ENCODE measurements at regions not wholly inside any gene's neighbourhood (a gene's known extent, or its start where the extent isn't known, plus 50 kb on each side); places are given as distances from the start of the nearest gene placed in this dataset.
"Not testable (repeated sequence)": the region's sequence is repeated elsewhere in the genome, so short reads cannot be mapped to it uniquely, and the experiment has no call there.

DNA sequence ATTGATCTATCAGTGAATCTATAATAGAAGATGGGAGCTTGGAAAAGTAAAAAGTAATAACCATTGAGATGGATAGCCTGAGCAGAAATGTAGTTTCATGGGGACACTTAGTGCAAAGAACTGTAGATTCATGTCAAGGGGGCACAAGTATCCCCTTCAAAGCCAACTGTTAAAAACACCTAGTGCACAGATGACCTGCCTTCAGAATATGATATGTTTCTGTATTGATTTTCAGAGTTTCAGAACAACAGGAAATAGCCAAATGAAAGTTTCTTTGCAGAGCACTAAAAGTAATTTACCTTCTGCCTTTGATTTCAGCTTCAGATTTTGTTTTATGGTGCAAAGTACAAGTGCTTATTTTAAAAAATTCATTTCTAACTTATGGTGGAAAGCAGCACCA, 169.9 kb downstream of the SPDYE17 start:
- ATAC-seq; DNase-seq (ENCODE audit: low spot score); intact Hi-C loops (cut with DNase I): not testable (repeated sequence)

- DNase-seq (ENCODE audit: low spot score); ATAC-seq; intact Hi-C loops (cut with DNase I): not testable (repeated sequence)
Measured at GRCh38 chr7:76859933-76860332, 172.2 kb downstream of the SPDYE17 start.

DNA sequence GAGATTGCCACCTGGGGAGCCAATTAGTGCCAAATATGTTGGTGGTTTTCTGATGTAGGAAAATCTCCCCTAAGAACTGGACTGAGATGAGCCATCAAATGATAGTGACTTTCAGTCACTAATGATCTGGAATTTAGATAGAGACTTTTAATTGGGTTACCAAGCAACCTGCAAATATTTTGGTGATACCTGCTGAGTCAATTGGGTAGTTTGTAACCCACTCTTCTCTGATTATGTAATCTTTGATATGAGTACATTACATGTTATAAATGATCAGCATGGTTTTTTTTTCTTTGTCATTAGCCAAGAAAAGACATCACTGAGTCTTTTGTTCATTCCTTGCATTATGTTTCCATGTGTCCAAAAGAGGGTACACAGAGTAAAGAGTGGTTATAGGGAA, 177.5 kb downstream of the SPDYE17 start:
- intact Hi-C loops (cut with DNase I); DNase-seq (ENCODE audit: low spot score); ATAC-seq: not testable (repeated sequence)

DNA sequence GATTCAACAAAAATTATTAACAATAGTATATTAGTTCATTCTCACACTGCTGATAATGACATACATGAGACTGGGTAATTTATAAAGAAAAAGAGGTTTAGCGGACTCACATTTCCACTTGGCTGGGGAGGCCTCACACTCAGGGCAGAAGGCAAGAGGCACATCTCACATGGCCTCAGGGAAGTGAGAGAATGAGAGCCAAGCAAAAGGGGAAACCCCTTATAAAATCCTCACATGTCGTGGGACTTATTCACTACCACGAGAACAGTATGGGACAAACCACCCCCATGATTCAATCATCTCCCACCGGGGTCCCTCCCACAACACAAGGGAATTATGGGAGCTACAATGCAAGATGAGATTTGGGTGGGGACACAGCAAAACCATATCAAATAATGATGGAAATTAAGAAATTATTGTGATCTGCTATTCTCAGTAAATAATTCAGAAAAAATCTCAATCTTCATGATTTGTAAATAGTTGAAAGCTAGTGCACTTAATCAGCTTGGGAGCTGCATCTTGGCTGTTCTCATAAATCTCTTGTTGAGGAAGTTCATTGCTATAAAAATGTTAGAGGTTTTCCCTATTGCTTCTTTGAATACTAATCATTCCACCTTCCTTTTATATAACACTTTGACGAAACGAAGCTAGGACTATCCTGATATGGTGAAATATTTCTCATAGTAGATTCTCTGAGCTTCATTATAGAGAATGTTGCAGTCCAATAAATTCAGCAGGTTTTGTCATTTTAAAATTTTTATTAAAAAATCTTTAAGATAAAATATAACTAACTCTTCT, 179.2 kb downstream of the SPDYE17 start:
- ATAC-seq; intact Hi-C loops (cut with DNase I); DNase-seq (ENCODE audit: low spot score): not testable (repeated sequence)

DNA sequence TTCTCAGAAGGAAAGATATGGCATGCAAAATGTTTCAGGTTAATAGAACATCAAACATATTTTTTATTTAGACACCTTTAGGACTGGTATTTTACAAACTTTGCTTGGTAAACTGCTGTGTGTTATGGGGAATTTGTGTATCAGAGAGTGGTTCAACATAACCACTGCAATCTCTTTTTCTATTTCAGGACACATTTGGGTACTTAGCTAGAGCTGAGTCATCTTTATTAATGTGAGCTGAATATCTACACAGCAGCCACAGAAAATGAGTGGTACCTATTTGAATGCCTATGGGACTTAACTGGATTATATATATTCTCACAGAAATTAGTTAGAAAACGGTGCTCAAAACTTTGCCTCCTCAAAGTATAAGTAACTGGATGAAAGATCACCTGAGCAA, 179.8 kb downstream of the SPDYE17 start:
- DNase-seq (ENCODE audit: low spot score); ATAC-seq; intact Hi-C loops (cut with DNase I): not testable (repeated sequence)

DNA sequence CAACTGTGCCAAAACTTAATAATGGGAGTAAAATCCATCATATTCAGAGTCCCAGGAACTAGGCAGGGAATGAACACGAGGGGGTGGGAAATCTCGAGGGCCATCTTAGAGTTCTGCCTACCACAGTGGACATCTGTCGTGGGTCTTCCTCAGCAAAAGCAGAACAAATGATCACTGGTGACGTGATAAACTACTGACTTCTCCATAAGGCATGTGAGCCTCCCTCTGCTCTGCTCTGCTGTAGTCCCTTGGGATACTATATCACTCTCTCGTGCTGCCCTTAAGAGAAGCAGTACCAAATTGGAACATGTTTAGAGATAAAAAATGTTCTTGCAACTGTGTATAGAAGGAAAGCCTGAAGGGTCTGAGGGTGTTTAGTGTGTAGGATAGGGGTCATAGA, 180.5 kb downstream of the SPDYE17 start:
- intact Hi-C loops (cut with DNase I); DNase-seq (ENCODE audit: low spot score); ATAC-seq: not testable (repeated sequence)

DNA sequence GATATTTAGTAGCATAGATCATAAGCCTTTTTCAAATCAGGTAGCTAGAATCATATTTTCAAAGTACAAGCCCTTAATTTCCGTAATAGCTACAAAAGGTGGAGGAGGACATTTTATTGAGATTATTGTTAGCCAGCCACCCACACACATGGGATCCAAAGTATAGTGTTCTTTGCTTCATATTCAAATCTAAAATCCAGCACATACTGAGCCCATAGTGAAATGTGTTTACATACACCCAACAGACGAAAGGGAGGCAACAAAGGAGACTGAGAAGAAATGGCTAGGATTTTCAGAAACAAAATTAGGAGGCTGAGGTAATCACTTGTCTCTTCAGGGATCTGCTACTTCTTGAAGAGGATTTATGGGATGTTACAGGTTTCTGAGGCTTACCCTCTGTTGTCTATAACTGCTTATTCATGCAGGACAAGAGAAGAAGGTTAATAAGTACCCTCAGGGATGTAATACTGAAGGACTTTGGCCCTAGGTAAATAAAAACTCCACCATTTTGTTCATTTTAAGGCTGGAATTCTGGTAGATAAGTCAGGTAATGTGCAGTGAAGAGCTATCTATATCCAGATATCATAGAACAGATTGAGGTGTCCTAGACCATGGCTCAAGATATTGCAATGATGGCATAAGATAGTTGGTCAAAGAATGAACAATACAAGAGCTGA, 182.1 kb downstream of the SPDYE17 start:
- intact Hi-C loops (cut with DNase I); ATAC-seq: not testable (repeated sequence)

GRCh38 chr7:76839879-76840278, 192.3 kb downstream of the SPDYE17 start:
- ATAC-seq; intact Hi-C loops (cut with DNase I): not testable (repeated sequence)

More for the DNA sequence above, 182.1 kb downstream of the SPDYE17 start:
- DNase-seq (ENCODE audit: low spot score): not testable (repeated sequence)

DNA sequence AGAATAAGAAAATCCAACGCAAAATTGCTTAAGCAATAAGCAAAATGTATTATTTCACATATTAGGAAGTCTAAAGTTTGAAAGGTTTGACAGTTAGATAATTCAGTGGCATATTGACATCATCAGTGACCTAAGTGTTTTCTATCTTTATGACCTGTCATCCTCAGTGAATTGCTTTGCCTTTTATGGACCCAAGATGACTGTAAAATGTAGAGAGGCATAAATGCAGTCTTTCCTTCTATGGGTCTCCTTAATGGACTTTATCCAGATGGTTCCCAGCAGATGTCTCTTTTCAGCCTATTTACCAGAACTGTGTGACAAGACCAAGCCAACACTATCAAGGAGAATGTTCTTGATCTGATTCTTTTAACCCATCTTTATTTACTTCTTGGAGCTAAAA, 192.9 kb downstream of the SPDYE17 start:
- ATAC-seq; DNase-seq (ENCODE audit: low spot score); intact Hi-C loops (cut with DNase I): not testable (repeated sequence)

More at GRCh38 chr7:76839879-76840278, 192.3 kb downstream of the SPDYE17 start:
- not testable (repeated sequence) for DNase-seq (ENCODE audit: low spot score)

- DNase-seq (ENCODE audit: low spot score); ATAC-seq; intact Hi-C loops (cut with DNase I): not testable (repeated sequence)
Measured at GRCh38 chr7:76838357-76838756, 193.8 kb downstream of the SPDYE17 start.

GRCh38 chr7:76829233-76829632, 202.2 kb upstream of the POMZP3 start:
- ATAC-seq; DNase-seq (ENCODE audit: low spot score); intact Hi-C loops (cut with DNase I): not testable (repeated sequence)

DNA sequence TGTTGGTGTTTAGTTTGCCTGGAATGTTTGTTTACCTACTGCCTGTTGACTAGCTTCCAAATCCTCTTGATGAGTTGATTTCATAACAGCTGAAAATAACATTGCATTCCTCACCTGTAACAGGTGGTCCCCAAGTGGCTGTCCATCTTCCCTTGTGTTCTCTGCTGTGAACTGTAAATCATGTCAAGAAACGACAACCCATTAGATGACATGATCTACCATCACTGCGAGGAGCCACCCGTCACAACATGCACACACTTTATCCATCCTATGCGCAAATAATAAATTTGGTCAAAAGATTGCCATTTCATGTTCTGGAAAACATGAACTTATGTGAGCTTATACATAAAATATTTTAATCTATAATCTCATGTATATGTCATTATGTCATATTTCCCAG, 199.1 kb upstream of the POMZP3 start:
- intact Hi-C loops (cut with DNase I); DNase-seq (ENCODE audit: low spot score); ATAC-seq: not testable (repeated sequence)

GRCh38 chr7:76809856-76810255, 182.8 kb upstream of the POMZP3 start:
- DNase-seq (ENCODE audit: low spot score); ATAC-seq; intact Hi-C loops (cut with DNase I): not testable (repeated sequence)

DNA sequence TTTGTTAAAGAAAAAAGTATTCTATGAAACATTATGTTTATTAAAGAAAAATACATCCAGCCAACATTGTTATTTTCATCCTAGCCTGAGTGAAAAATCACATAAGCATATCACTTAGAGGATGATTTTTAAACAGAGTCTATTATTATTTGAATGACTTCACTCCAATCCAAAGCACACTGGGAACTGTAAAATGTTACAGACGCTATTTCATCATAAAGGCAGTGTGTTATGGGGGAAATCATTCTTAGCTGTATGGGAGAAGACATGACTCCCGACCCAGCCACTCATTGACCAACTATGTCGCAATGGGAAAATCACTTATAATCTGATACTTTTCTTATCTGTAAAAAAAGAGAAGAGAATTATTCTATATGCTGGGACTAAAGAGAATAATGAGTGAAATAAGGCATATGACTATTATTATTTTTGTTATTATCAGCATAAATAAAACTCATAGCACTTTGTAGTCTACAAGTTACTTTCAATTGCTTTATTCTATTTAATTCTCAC, 180.6 kb upstream of the POMZP3 start:
- intact Hi-C loops (cut with DNase I); ATAC-seq; DNase-seq (ENCODE audit: low spot score): not testable (repeated sequence)

GRCh38 chr7:76806460-76806859, 179.4 kb upstream of the POMZP3 start:
- ATAC-seq; DNase-seq (ENCODE audit: low spot score); intact Hi-C loops (cut with DNase I): not testable (repeated sequence)

DNA sequence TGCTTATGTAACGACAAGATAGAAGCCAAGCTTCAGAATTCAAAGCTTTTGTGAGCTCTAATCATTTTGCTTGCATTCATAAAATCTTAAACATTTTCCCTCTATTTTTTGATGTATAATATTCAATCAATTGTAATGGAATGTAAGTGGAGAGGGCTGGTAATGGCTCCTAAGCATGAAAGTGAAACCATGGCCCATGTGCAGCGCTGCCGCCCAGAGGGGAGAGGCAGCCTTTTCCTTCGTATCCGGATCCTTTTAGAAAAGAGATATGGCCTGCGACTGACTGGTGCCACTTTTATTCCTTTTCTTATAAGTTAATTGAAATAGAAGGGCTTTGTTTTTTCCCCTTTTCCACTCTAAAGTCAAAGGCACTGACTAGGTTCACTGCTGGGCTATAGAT, 178.9 kb upstream of the POMZP3 start:
- intact Hi-C loops (cut with DNase I); DNase-seq (ENCODE audit: low spot score): not testable (repeated sequence)
- peak; percentile 88 for ATAC-seq

GRCh38 chr7:76805262-76805661, 178.2 kb upstream of the POMZP3 start:
- ATAC-seq: not testable (repeated sequence)

DNA sequence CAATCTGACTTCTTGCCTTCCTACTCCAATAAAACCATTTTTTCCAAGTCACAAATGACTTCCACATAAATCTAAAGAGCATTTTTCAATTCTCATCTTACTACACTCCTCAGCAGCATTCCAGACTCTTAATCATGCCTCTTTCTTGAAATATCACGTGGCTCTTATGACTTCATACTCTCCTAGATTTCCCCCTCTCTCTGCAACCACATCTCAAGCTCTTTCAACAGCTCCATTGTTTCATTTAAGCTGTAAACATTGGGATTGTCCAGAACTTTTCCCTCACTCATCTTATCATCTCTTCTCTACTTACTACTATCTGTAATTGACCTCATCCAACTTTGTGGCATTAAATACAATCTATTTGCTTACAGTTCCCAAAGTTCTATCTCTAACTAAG, 170.6 kb upstream of the POMZP3 start:
- peak; percentile 72 for ATAC-seq
- DNase-seq (ENCODE audit: low spot score); intact Hi-C loops (cut with DNase I): not testable (repeated sequence)

More at GRCh38 chr7:76805262-76805661, 178.2 kb upstream of the POMZP3 start:
- intact Hi-C loops (cut with DNase I): not testable (repeated sequence)
- DNase-seq (ENCODE audit: low spot score): peak; percentile 62

GRCh38 chr7:76780693-76781092, 153.6 kb upstream of the POMZP3 start:
- DNase-seq (ENCODE audit: low spot score); ATAC-seq; intact Hi-C loops (cut with DNase I): not testable (repeated sequence)
